M059J (cell line): ENCODE measurements at regions not wholly inside any gene's neighbourhood (a gene's known extent, or its start where the extent isn't known, plus 50 kb on each side); places are given as distances from the start of the nearest gene placed in this dataset.

Experiments
- DNase-seq: peaks from one replicate; pipeline ENCODE4 v3.0.0-alpha.2; 2012; ENCODE audit warnings: low read depth

- DNase-seq: peak; percentile 36
Observed at GRCh38 chr3:145807990-145808389, 353.0 kb downstream of the PLOD2 start.

GRCh38 chr3:145812391-145812790 is 348.6 kb downstream of the PLOD2 start:
- no peak for DNase-seq

GRCh38 chr3:145815707-145816413 is 345.1 kb downstream of the PLOD2 start:
- DNase-seq: no peak

- DNase-seq: no peak
Observed at GRCh38 chr3:145817870-145818483, 343.0 kb downstream of the PLOD2 start.

- peak; percentile 11 for DNase-seq
Observed at GRCh38 chr3:145820170-145820569, 340.8 kb downstream of the PLOD2 start.

- no peak for DNase-seq
Observed at GRCh38 chr3:145842294-145842902, 318.6 kb downstream of the PLOD2 start.

- DNase-seq: no peak
Observed at GRCh38 chr3:145843561-145843960, 317.4 kb downstream of the PLOD2 start.

GRCh38 chr3:145849115-145849514 is 311.9 kb downstream of the PLOD2 start:
- no peak for DNase-seq

- DNase-seq: no peak
Observed at GRCh38 chr3:145854499-145854898, 306.5 kb downstream of the PLOD2 start.

- DNase-seq: no peak
Observed at GRCh38 chr3:145857956-145858355, 303.0 kb downstream of the PLOD2 start.

GRCh38 chr3:145864336-145864735 is 296.6 kb downstream of the PLOD2 start:
- no peak for DNase-seq

- no peak for DNase-seq
Observed at GRCh38 chr3:145865399-145866018, 295.5 kb downstream of the PLOD2 start.

GRCh38 chr3:145869958-145870357 is 291.0 kb downstream of the PLOD2 start:
- no peak for DNase-seq

GRCh38 chr3:145882436-145882835 is 278.5 kb downstream of the PLOD2 start:
- DNase-seq: no peak

GRCh38 chr3:145889730-145890129 is 271.3 kb downstream of the PLOD2 start:
- no peak for DNase-seq

GRCh38 chr3:145892869-145893268 is 268.1 kb downstream of the PLOD2 start:
- DNase-seq: no peak

GRCh38 chr3:145893331-145893730 is 267.7 kb downstream of the PLOD2 start:
- no peak for DNase-seq

GRCh38 chr3:145898487-145898886 is 262.5 kb downstream of the PLOD2 start:
- peak; percentile 12 for DNase-seq

GRCh38 chr3:145899241-145899640 is 261.7 kb downstream of the PLOD2 start:
- no peak for DNase-seq

- no peak for DNase-seq
Observed at GRCh38 chr3:145900056-145900829, 260.7 kb downstream of the PLOD2 start.

GRCh38 chr3:145902166-145902565 is 258.8 kb downstream of the PLOD2 start:
- no peak for DNase-seq

GRCh38 chr3:145903472-145904013 is 257.4 kb downstream of the PLOD2 start:
- no peak for DNase-seq
